MM.1S (cell line): ENCODE measurements at regions not wholly inside any gene's neighbourhood (a gene's known extent, or its start where the extent isn't known, plus 50 kb on each side); places are given as distances from the start of the nearest gene placed in this dataset.

Experiments
- DNase-seq: peaks from one replicate; pipeline ENCODE4 v3.0.0-alpha.2; 2015
- H2AFZ ChIP-seq: fragments of 300-600 bp; sonication (generic); 2 replicates; pipeline ENCODE4 v1.6.0; 2016; ENCODE audit warnings: antibody characterized with exemption, low read length
- H3F3A ChIP-seq: fragments of 300-600 bp; sonication (generic); 2 replicates; pipeline ENCODE4 v1.6.1; 2016; ENCODE audit warnings: mild to moderate bottlenecking, antibody characterized with exemption, low read length, moderate library complexity, mixed read lengths; ENCODE audit not compliant: insufficient read depth
- H3K27ac ChIP-seq: fragments of 300-600 bp; sonication (generic); 2 replicates; pipeline ENCODE4 v1.5.1; 2016; ENCODE audit warnings: mild to moderate bottlenecking, low read length
- H3K27me3 ChIP-seq: fragments of 300-600 bp; sonication (generic); replicated peaks from 2 replicates; pipeline ENCODE4 v1.6.0; 2016; ENCODE audit warnings: low read length; ENCODE audit not compliant: insufficient read depth
- H3K36me3 ChIP-seq: fragments of 300-600 bp; sonication (generic); replicated peaks from 2 replicates; pipeline ENCODE4 v1.6.1; 2016; ENCODE audit warnings: mild to moderate bottlenecking, low read length, mixed read lengths; ENCODE audit not compliant: insufficient read depth
- H3K4me1 ChIP-seq: fragments of 300-600 bp; sonication (generic); 2 replicates; pipeline ENCODE4 v1.6.1; 2016; ENCODE audit warnings: low read length, mixed read lengths
- H3K4me2 ChIP-seq: fragments of 300-600 bp; sonication (generic); 2 replicates; pipeline ENCODE4 v1.6.0; 2016; ENCODE audit warnings: low read depth, low read length
- H3K4me3 ChIP-seq: fragments of 300-600 bp; sonication (generic); 2 replicates; pipeline ENCODE4 v1.5.1; 2016; ENCODE audit warnings: low read length, mixed read lengths
- H3K79me2 ChIP-seq: fragments of 300-600 bp; sonication (generic); 2 replicates; pipeline ENCODE4 v1.6.1; 2016; ENCODE audit warnings: mixed run types, low read length, mixed read lengths
- H3K9ac ChIP-seq: fragments of 300-600 bp; sonication (generic); 2 replicates; pipeline ENCODE4 v1.6.1; 2016; ENCODE audit warnings: low read length, mixed read lengths
- H3K9me2 ChIP-seq: fragments of 300-600 bp; sonication (generic); replicated peaks from 2 replicates; pipeline ENCODE4 v1.6.1; 2016; ENCODE audit warnings: mild to moderate bottlenecking, low read length, mixed read lengths; ENCODE audit not compliant: insufficient read depth
- H3K9me3 ChIP-seq: fragments of 300-600 bp; sonication (generic); replicated peaks from 2 replicates; pipeline ENCODE4 v1.6.1; 2016; ENCODE audit warnings: mild to moderate bottlenecking, low read length, mixed read lengths; ENCODE audit not compliant: insufficient read depth
- H4K20me1 ChIP-seq: fragments of 300-600 bp; sonication (generic); 2 replicates; pipeline ENCODE4 v1.6.1; 2016; ENCODE audit warnings: mild to moderate bottlenecking, low read length, moderate library complexity, mixed read lengths; ENCODE audit not compliant: insufficient read depth
- CTCF ChIP-seq: fragments of 300-600 bp; sonication (generic); IDR thresholded peaks from 2 replicates; pipeline ENCODE4 v1.5.1; 2016; ENCODE audit warnings: antibody characterized with exemption, low read length, mixed read lengths
- EZH2 ChIP-seq: fragments of 300-600 bp; sonication (generic); optimal IDR thresholded peaks from 2 replicates; pipeline ENCODE3; 2017; ENCODE audit warnings: low read depth, mild to moderate bottlenecking, antibody characterized with exemption, low read length, mixed read lengths
- EZH2phosphoT487 ChIP-seq: fragments of 300-600 bp; sonication (generic); IDR thresholded peaks from 2 replicates; pipeline ENCODE4 v1.6.1; 2018; ENCODE audit warnings: antibody characterized with exemption, low read length

GRCh38 chr16:51733181-51733580 lies 582.1 kb upstream of the SALL1 start:
- H3K36me3 ChIP-seq: no peaks in the 10 kb centered on the region
- H3K9me3 ChIP-seq: no peaks in the 10 kb centered on the region
- no peaks in the 10 kb centered on the region for H3K9me2 ChIP-seq
- no peaks in the 10 kb centered on the region for H3K27me3 ChIP-seq
- H4K20me1 ChIP-seq: no peaks in the 10 kb centered on the region
- H3K27ac ChIP-seq: no peak overlapping the region
- H2AFZ ChIP-seq: no peak overlapping the region
- TF ChIP-seq EZH2: no peak
- H3K4me2 ChIP-seq: no peak overlapping the region
- no peak for DNase-seq
- no peak overlapping the region for H3K9ac ChIP-seq
- H3K4me1 ChIP-seq: no peaks in the 10 kb centered on the region
- H3K79me2 ChIP-seq: no peaks in the 10 kb centered on the region
- no peaks in the 10 kb centered on the region for H3F3A ChIP-seq
- no peak overlapping the region for H3K4me3 ChIP-seq

- Histone ChIP-seq H3K9me3 (no peaks in the 10 kb centered on the region), H2AFZ (no peak overlapping the region), H4K20me1 (no peaks in the 10 kb centered on the region), H3K4me3 (no peak overlapping the region), H3K36me3 (no peaks in the 10 kb centered on the region), H3K9me2 (no peaks in the 10 kb centered on the region), H3K27ac (no peak overlapping the region), H3K4me2 (no peak overlapping the region), H3K79me2 (no peaks in the 10 kb centered on the region), H3F3A (no peaks in the 10 kb centered on the region), H3K27me3 (no peaks in the 10 kb centered on the region), H3K4me1 (no peaks in the 10 kb centered on the region), H3K9ac (no peak overlapping the region)
- TF ChIP-seq EZH2: no peak
- no peak for TF ChIP-seq CTCF
- no peak for TF ChIP-seq EZH2phosphoT487
- no peak for DNase-seq
These were observed 580.1 kb upstream of the SALL1 start for GRCh38 chr16:51731160-51731559.

GRCh38 chr16:51723036-51723724 lies 572.1 kb upstream of the SALL1 start:
- no peak overlapping the region for H3K9ac ChIP-seq
- no peaks in the 10 kb centered on the region for H3K36me3 ChIP-seq
- no peaks in the 10 kb centered on the region for H3K4me1 ChIP-seq
- H3F3A ChIP-seq: no peaks in the 10 kb centered on the region
- no peaks in the 10 kb centered on the region for H3K9me3 ChIP-seq
- TF ChIP-seq EZH2 (no peak), EZH2phosphoT487 (no peak), CTCF (no peak)
- no peak overlapping the region for H3K4me3 ChIP-seq
- H3K27ac ChIP-seq: no peak overlapping the region
- no peak overlapping the region for H2AFZ ChIP-seq
- H4K20me1 ChIP-seq: no peaks in the 10 kb centered on the region
- no peaks in the 10 kb centered on the region for H3K79me2 ChIP-seq
- H3K9me2 ChIP-seq: no peaks in the 10 kb centered on the region
- no peak for DNase-seq
- H3K27me3 ChIP-seq: no peaks in the 10 kb centered on the region
- H3K4me2 ChIP-seq: no peak overlapping the region

GRCh38 chr16:51722467-51722866 lies 571.4 kb upstream of the SALL1 start:
- no peak for DNase-seq
- no peak overlapping the region for H3K4me3 ChIP-seq

More at GRCh38 chr16:51722467-51722866, 571.4 kb upstream of the SALL1 start:
- TF ChIP-seq EZH2phosphoT487: no peak
- no peak for TF ChIP-seq EZH2
- TF ChIP-seq CTCF: no peak
- Histone ChIP-seq H3K79me2 (no peaks in the 10 kb centered on the region), H3K27me3 (no peaks in the 10 kb centered on the region), H3K36me3 (no peaks in the 10 kb centered on the region), H3K27ac (no peak overlapping the region), H3K4me1 (no peaks in the 10 kb centered on the region), H4K20me1 (no peaks in the 10 kb centered on the region), H3K9me3 (no peaks in the 10 kb centered on the region), H3K9ac (no peak overlapping the region), H2AFZ (no peak overlapping the region), H3F3A (no peaks in the 10 kb centered on the region), H3K9me2 (no peaks in the 10 kb centered on the region), H3K4me2 (no peak overlapping the region)
